GOT3 (cell line): ENCODE measurements at regions not wholly inside any gene's neighbourhood (a gene's known extent, or its start where the extent isn't known, plus 50 kb on each side); places are given as distances from the start of the nearest gene placed in this dataset.
"Not testable (repeated sequence)": the region's sequence is repeated elsewhere in the genome, so short reads cannot be mapped to it uniquely, and the experiment has no call there.

Experiments used
- DNase-seq: peaks from one replicate; lab custom pipeline; 2025; ENCODE audit warnings: mixed read lengths; lab: John Stamatoyannopoulos, UW

- DNase-seq: no peak
These were observed 770.7 kb upstream of the NXPH2 start for GRCh38 chr2:139550873-139551272.

GRCh38 chr2:139550341-139550740 lies 770.2 kb upstream of the NXPH2 start:
- no peak for DNase-seq

GRCh38 chr2:139544186-139544851 lies 764.1 kb upstream of the NXPH2 start:
- no peak for DNase-seq

- DNase-seq: not testable (repeated sequence)
These were observed 758.3 kb upstream of the NXPH2 start for GRCh38 chr2:139538332-139539020.

GRCh38 chr2:139529080-139529479 lies 748.9 kb upstream of the NXPH2 start:
- no peak for DNase-seq

- DNase-seq: no peak
These were observed 746.6 kb upstream of the NXPH2 start for GRCh38 chr2:139526781-139527180.

GRCh38 chr2:139518321-139518720 lies 738.1 kb upstream of the NXPH2 start:
- DNase-seq: no peak

GRCh38 chr2:139514951-139515350 lies 734.8 kb upstream of the NXPH2 start:
- DNase-seq: no peak

- DNase-seq: no peak
These were observed 715.7 kb upstream of the NXPH2 start for GRCh38 chr2:139495851-139496250.

- no peak for DNase-seq
These were observed 712.0 kb upstream of the NXPH2 start for GRCh38 chr2:139492131-139492680.

GRCh38 chr2:139480161-139480650 lies 700.0 kb upstream of the NXPH2 start:
- DNase-seq: no peak

- no peak for DNase-seq
These were observed 698.1 kb upstream of the NXPH2 start for GRCh38 chr2:139478165-139478914.

GRCh38 chr2:139477618-139478017 lies 697.4 kb upstream of the NXPH2 start:
- no peak for DNase-seq

GRCh38 chr2:139469985-139470384 lies 689.8 kb upstream of the NXPH2 start:
- DNase-seq: no peak

- no peak for DNase-seq
These were observed 685.6 kb upstream of the NXPH2 start for GRCh38 chr2:139465789-139466188.

GRCh38 chr2:139457873-139458272 lies 677.7 kb upstream of the NXPH2 start:
- no peak for DNase-seq

GRCh38 chr2:139454251-139454650 lies 674.1 kb upstream of the NXPH2 start:
- no peak for DNase-seq

- no peak for DNase-seq
These were observed 658.9 kb upstream of the NXPH2 start for GRCh38 chr2:139439100-139439499.

GRCh38 chr2:139438478-139438877 lies 658.3 kb upstream of the NXPH2 start:
- DNase-seq: no peak

- DNase-seq: no peak
These were observed 647.0 kb upstream of the NXPH2 start for GRCh38 chr2:139427164-139427563.

GRCh38 chr2:139424101-139424500 lies 643.9 kb upstream of the NXPH2 start:
- no peak for DNase-seq

GRCh38 chr2:139411236-139411635 lies 631.0 kb upstream of the NXPH2 start:
- DNase-seq: no peak

GRCh38 chr2:139410833-139411174 lies 630.6 kb upstream of the NXPH2 start:
- not testable (repeated sequence) for DNase-seq
